BE2C (cell line): ENCODE measurements at regions not wholly inside any gene's neighbourhood (a gene's known extent, or its start where the extent isn't known, plus 50 kb on each side); places are given as distances from the start of the nearest gene placed in this dataset.

Source experiments
- DNase-seq: peaks from one replicate; pipeline ENCODE4 v3.0.0-alpha.2; 2020
- H3K27me3 ChIP-seq: fragments of 250-450 bp; sonication (Bioruptor Pico); 2 replicates; pipeline ENCODE4 v1.5.1; 2020; ENCODE audit warnings: mild to moderate bottlenecking
- H3K36me3 ChIP-seq: fragments of 250-450 bp; sonication (Bioruptor Pico); 2 replicates; pipeline ENCODE4 v1.5.1; 2020; ENCODE audit warnings: mild to moderate bottlenecking
- H3K4me1 ChIP-seq: fragments of 250-450 bp; sonication (Bioruptor Pico); 2 replicates; pipeline ENCODE4 v1.5.1; 2020
- H3K4me3 ChIP-seq: 2 replicates; pipeline ENCODE4 v1.5.1; 2011; ENCODE audit warnings: low read depth, low read length
- H3K9me3 ChIP-seq: fragments of 250-450 bp; sonication (Bioruptor Pico); 2 replicates; pipeline ENCODE4 v1.5.1; 2020
- CTCF ChIP-seq: IDR thresholded peaks from 2 replicates; pipeline ENCODE4 v1.5.1; 2012; ENCODE audit warnings: mild to moderate bottlenecking, low read depth, low read length

- Histone ChIP-seq H3K4me3 (no peak overlapping the region), H3K4me1 (no peaks in the 10 kb centered on the region), H3K36me3 (no peaks in the 10 kb centered on the region), H3K9me3 (no peaks in the 10 kb centered on the region), H3K27me3 (peaks cover 7% of the 10 kb centered on the region; the same call in 1 of the 2 replicates)
- DNase-seq, result no peak
- TF ChIP-seq CTCF, result no peak
Observed at GRCh38 chr7:10912077-10912476, 61.6 kb upstream of the PHF14 start.

- DNase-seq, result no peak
- Histone ChIP-seq H3K9me3 (no peaks in the 10 kb centered on the region), H3K4me1 (peaks cover 4% of the 10 kb centered on the region), H3K36me3 (no peaks in the 10 kb centered on the region), H3K4me3 (no peak overlapping the region), H3K27me3 (peaks cover 7% of the 10 kb centered on the region; the same call in 1 of the 2 replicates)
- no peak for TF ChIP-seq CTCF
Observed at GRCh38 chr7:10913457-10913856, 60.2 kb upstream of the PHF14 start.

- Histone ChIP-seq H3K4me1 (peaks cover 6% of the 10 kb centered on the region), H3K27me3 (peaks cover 7% of the 10 kb centered on the region; the same call in 1 of the 2 replicates), H3K9me3 (no peaks in the 10 kb centered on the region), H3K36me3 (no peaks in the 10 kb centered on the region), H3K4me3 (no peak overlapping the region)
- DNase-seq, result no peak
- no peak for TF ChIP-seq CTCF
Observed at GRCh38 chr7:10918093-10918590, 55.5 kb upstream of the PHF14 start.

GRCh38 chr7:10919923-10920322 is 53.7 kb upstream of the PHF14 start:
- no peaks in the 10 kb centered on the region for H3K9me3 ChIP-seq
- DNase-seq, result no peak
- no peak overlapping the region for H3K4me3 ChIP-seq
- H3K27me3 ChIP-seq, result no peaks in the 10 kb centered on the region
- no peaks in the 10 kb centered on the region for H3K36me3 ChIP-seq
- TF ChIP-seq CTCF, result no peak
- peaks cover 6% of the 10 kb centered on the region for H3K4me1 ChIP-seq
